ENCODE measurements at regions not wholly inside any gene's neighbourhood (a gene's known extent, or its start where the extent isn't known, plus 50 kb on each side); places are given as distances from the start of the nearest gene placed in this dataset.

- TF ChIP-seq IRF3 (IDR thresholded peaks at IDR 0.05) (no peak), CREB1 (IDR thresholded peaks at IDR 0.05; ENCODE audit: low read depth) (no peak), ZSCAN29 (IDR thresholded peaks at IDR 0.05) (no peak), MYB (IDR thresholded peaks at IDR 0.05; ENCODE audit: borderline replicate concordance, low read depth, low read length) (no peak), ATF7 (IDR thresholded peaks at IDR 0.05; ENCODE audit: low read depth) (no peak), CBX3 (IDR thresholded peaks at IDR 0.05; ENCODE audit: borderline replicate concordance, low read depth) (no peak), SMC3 (IDR thresholded peaks at IDR 0.05; ENCODE audit: borderline replicate concordance, low read length) (no peak), TCF12 (IDR thresholded peaks at IDR 0.05; ENCODE audit: low read depth, low read length) (no peak), BCL11A (IDR thresholded peaks at IDR 0.05; ENCODE audit: low read depth, low read length) (no peak), MYC (IDR thresholded peaks at IDR 0.05; ENCODE audit: insufficient read depth, insufficient read length, insufficient replicate concordance, low read length, severe bottlenecking) (no peak), E2F8 (IDR thresholded peaks at IDR 0.05; ENCODE audit: low read depth, partially characterized antibody) (no peak), PAX5 (IDR thresholded peaks at IDR 0.05; ENCODE audit: borderline replicate concordance, low read depth, low read length) (no peak), MAX (IDR thresholded peaks at IDR 0.05; ENCODE audit: low read depth, low read length) (no peak), ELK1 (IDR thresholded peaks at IDR 0.05; ENCODE audit: low read depth, low read length) (no peak), SMARCA5 (IDR thresholded peaks at IDR 0.05) (no peak), RELB (IDR thresholded peaks at IDR 0.05; ENCODE audit: low read depth) (no peak)
- in situ Hi-C loops (cut with MboI) (no loop called here), intact Hi-C loops (cut with micrococcal nuclease; ENCODE audit: unreplicated experiment) (no loop called here)
- ChIA-PET RAD21 (ENCODE audit: unreplicated experiment) (no interaction called here), CTCF (no interaction called here), POLR2A (no interaction called here), SMC1A (ENCODE audit: uncharacterized antibody, unreplicated experiment) (no interaction called here)
- Histone ChIP-seq H3K27me3 (replicated peaks in 1 of 2; ENCODE audit: control insufficient read depth in 2 of 2, insufficient read depth in 2 of 2, low read length in 1 of 2) (no peaks in the 10 kb centered on the region), H3K4me1 (ENCODE audit: control insufficient read depth, insufficient read depth, low read length) (no peaks in the 10 kb centered on the region), H3K4me3 (no peak overlapping the region), H3K36me3 (ENCODE audit: control insufficient read depth in 2 of 2, insufficient read depth in 2 of 2, low read length in 1 of 2) (no peaks in the 10 kb centered on the region), H3K27ac (ENCODE audit: control insufficient read depth, insufficient read depth) (no peak overlapping the region), H2AFZ (ENCODE audit: control insufficient read depth, low read depth, low read length) (no peak overlapping the region), H4K20me1 (ENCODE audit: control insufficient read depth, insufficient read depth) (no peaks in the 10 kb centered on the region), H3K9me3 (replicated peaks; ENCODE audit: control insufficient read depth, insufficient read depth, low read length) (no peaks in the 10 kb centered on the region), H3K79me2 (ENCODE audit: control insufficient read depth, insufficient read depth, low read length) (no peaks in the 10 kb centered on the region), H3K9ac (ENCODE audit: control insufficient read depth, insufficient read depth, low read length) (no peak overlapping the region), H3K4me2 (ENCODE audit: control insufficient read depth, insufficient read depth) (no peak overlapping the region)
- BruUV-seq (replicated peaks), result no TSS peak
- FAIRE-seq, result no peak
- no peak for ATAC-seq
- DNase-seq (ENCODE audit: low read depth, low spot score), result no peak
- 0% methylated on average over 1 of the region's 1 CpG for WGBS (ENCODE audit: insufficient coverage, insufficient replicate concordance, low lambda C conversion rate, missing lambda C conversion rate)
Measured at GRCh38 chr20:52755744-52756143, 216.4 kb upstream of the TSHZ2 start.

All from GM12878 (cell line).